ENCODE measurements at regions not wholly inside any gene's neighbourhood (a gene's known extent, or its start where the extent isn't known, plus 50 kb on each side); places are given as distances from the start of the nearest gene placed in this dataset.

DNA sequence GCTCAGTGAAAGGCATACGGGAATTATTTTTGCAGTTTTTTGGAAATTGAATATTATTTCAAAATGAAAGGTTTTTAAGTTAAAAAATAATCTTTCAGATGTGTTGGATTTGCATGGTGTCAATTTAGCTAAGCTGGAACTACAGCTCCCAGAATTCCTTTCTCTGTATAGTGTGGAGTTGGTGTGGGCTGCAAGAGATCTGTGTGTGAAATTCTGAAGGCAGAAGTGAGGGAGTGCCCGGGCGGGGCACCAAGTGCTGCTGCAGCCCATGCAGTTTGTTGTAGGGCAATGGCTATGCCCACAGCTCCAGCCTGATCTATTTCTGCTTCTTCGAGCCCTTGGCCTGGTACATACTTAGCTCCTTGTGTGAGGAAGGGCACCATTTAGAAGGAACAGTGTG lies 60.5 kb upstream of the CSF1 start:
- H3K27ac Mint-ChIP-seq = no peak overlapping the region
- ATAC-seq (no peak), DNase-seq (ENCODE audit: low spot score) (no peak)
- H3K27me3 Mint-ChIP-seq (ENCODE audit: low read depth) = no peaks in the 10 kb centered on the region
- TF ChIP-seq, protein P1, sequence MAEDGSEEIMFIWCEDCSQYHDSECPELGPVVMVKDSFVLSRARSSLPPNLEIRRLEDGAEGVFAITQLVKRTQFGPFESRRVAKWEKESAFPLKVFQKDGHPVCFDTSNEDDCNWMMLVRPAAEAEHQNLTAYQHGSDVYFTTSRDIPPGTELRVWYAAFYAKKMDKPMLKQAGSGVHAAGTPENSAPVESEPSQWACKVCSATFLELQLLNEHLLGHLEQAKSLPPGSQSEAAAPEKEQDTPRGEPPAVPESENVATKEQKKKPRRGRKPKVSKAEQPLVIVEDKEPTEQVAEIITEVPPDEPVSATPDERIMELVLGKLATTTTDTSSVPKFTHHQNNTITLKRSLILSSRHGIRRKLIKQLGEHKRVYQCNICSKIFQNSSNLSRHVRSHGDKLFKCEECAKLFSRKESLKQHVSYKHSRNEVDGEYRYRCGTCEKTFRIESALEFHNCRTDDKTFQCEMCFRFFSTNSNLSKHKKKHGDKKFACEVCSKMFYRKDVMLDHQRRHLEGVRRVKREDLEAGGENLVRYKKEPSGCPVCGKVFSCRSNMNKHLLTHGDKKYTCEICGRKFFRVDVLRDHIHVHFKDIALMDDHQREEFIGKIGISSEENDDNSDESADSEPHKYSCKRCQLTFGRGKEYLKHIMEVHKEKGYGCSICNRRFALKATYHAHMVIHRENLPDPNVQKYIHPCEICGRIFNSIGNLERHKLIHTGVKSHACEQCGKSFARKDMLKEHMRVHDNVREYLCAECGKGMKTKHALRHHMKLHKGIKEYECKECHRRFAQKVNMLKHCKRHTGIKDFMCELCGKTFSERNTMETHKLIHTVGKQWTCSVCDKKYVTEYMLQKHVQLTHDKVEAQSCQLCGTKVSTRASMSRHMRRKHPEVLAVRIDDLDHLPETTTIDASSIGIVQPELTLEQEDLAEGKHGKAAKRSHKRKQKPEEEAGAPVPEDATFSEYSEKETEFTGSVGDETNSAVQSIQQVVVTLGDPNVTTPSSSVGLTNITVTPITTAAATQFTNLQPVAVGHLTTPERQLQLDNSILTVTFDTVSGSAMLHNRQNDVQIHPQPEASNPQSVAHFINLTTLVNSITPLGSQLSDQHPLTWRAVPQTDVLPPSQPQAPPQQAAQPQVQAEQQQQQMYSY (CRISPR knock-in tag; IDR thresholded peaks at IDR 0.05) = no peak
- TF ChIP-seq ATF1 (CRISPR knock-in tag; IDR thresholded peaks at IDR 0.05) = no peak
- TF ChIP-seq SMAD3 (CRISPR knock-in tag; IDR thresholded peaks at IDR 0.05; ENCODE audit: borderline replicate concordance) = no peak
- no peak for TF ChIP-seq ELF4 (CRISPR knock-in tag; IDR thresholded peaks at IDR 0.05; ENCODE audit: low read depth)
- TF ChIP-seq SP1 (CRISPR knock-in tag; conservative IDR thresholded peaks at IDR 0.05) = no peak
- TF ChIP-seq MXD4 (CRISPR knock-in tag; IDR thresholded peaks at IDR 0.05; ENCODE audit: borderline replicate concordance) = no peak
- TF ChIP-seq ZNF317 (CRISPR knock-in tag; IDR thresholded peaks at IDR 0.05; ENCODE audit: borderline replicate concordance, low read depth) = no peak
- TF ChIP-seq KAT7 (CRISPR knock-in tag; IDR thresholded peaks at IDR 0.05; ENCODE audit: borderline replicate concordance) = no peak
- H3K4me1 Mint-ChIP-seq = no peaks in the 10 kb centered on the region
- H3K4me3 Mint-ChIP-seq = no peak overlapping the region
- CTCF ChIA-PET = interaction anchor here (1.1 to 2.3 kb wide), 2 partner anchors 27 to 134 kb away, joined by 4 to 8 read pairs; partner anchors contain the start of gene AHCYL1
- H3K36me3 Mint-ChIP-seq = no peaks in the 10 kb centered on the region; the same call in 1 of the 2 replicates
- peaks cover 13% of the 10 kb centered on the region for H3K9me3 Mint-ChIP-seq
- POLR2A ChIA-PET = no interaction called here

DNA sequence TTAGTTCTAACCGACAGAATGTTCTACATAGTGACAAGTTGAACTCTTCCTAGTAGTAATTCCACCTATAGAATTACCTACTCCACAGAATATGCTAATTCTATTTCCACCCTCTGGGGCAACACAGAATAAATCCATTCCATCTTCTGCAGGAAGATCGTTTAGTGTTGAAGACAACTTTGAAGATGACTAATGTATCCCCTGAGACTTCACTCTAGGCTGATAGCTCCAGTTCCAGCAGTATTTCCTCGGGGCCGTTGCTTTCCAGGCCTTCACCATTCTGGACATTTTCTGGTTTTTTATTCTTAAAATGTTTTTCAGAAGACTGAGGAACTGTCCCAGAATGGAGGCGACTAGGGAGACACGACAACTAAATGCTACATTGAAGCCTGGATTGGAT lies 61.0 kb upstream of the CSF1 start:
- H3K36me3 Mint-ChIP-seq = no peaks in the 10 kb centered on the region; the same call in 1 of the 2 replicates
- ChIA-PET POLR2A (no interaction called here), CTCF (interaction anchor here (1.1 kb wide), 1 partner anchor 28 kb away, joined by 4 read pairs; no protein-coding TSS in a partner anchor)
- TF ChIP-seq, protein P1 (CRISPR knock-in tag; IDR thresholded peaks at IDR 0.05) = no peak
- TF ChIP-seq FOXP1 (CRISPR knock-in tag; IDR thresholded peaks at IDR 0.05; ENCODE audit: borderline replicate concordance) (no peak), IRF2 (CRISPR knock-in tag; IDR thresholded peaks at IDR 0.05; ENCODE audit: borderline replicate concordance, low read depth) (no peak), ZNF416 (CRISPR knock-in tag; IDR thresholded peaks at IDR 0.05) (no peak), EMX1 (CRISPR knock-in tag; IDR thresholded peaks at IDR 0.05) (no peak), ZNF219 (CRISPR knock-in tag; IDR thresholded peaks at IDR 0.05; ENCODE audit: borderline replicate concordance) (no peak), OVOL2 (CRISPR knock-in tag; IDR thresholded peaks at IDR 0.05; ENCODE audit: borderline replicate concordance) (no peak), TEAD1 (CRISPR knock-in tag; IDR thresholded peaks at IDR 0.05) (no peak), TCF7 (CRISPR knock-in tag; IDR thresholded peaks at IDR 0.05; ENCODE audit: low read depth) (no peak), NR2C2 (CRISPR knock-in tag; IDR thresholded peaks at IDR 0.05) (no peak), ZNF396 (CRISPR knock-in tag; IDR thresholded peaks at IDR 0.05; ENCODE audit: borderline replicate concordance) (no peak), NR1H2 (CRISPR knock-in tag; IDR thresholded peaks at IDR 0.05) (no peak), HMGA2 (CRISPR knock-in tag; IDR thresholded peaks at IDR 0.05) (no peak)
- TF ChIP-seq, protein P2, sequence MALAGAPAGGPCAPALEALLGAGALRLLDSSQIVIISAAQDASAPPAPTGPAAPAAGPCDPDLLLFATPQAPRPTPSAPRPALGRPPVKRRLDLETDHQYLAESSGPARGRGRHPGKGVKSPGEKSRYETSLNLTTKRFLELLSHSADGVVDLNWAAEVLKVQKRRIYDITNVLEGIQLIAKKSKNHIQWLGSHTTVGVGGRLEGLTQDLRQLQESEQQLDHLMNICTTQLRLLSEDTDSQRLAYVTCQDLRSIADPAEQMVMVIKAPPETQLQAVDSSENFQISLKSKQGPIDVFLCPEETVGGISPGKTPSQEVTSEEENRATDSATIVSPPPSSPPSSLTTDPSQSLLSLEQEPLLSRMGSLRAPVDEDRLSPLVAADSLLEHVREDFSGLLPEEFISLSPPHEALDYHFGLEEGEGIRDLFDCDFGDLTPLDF (CRISPR knock-in tag; IDR thresholded peaks at IDR 0.05) = no peak
- TF ChIP-seq, protein P3, sequence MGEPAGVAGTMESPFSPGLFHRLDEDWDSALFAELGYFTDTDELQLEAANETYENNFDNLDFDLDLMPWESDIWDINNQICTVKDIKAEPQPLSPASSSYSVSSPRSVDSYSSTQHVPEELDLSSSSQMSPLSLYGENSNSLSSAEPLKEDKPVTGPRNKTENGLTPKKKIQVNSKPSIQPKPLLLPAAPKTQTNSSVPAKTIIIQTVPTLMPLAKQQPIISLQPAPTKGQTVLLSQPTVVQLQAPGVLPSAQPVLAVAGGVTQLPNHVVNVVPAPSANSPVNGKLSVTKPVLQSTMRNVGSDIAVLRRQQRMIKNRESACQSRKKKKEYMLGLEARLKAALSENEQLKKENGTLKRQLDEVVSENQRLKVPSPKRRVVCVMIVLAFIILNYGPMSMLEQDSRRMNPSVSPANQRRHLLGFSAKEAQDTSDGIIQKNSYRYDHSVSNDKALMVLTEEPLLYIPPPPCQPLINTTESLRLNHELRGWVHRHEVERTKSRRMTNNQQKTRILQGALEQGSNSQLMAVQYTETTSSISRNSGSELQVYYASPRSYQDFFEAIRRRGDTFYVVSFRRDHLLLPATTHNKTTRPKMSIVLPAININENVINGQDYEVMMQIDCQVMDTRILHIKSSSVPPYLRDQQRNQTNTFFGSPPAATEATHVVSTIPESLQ (CRISPR knock-in tag; IDR thresholded peaks at IDR 0.05) = no peak
- TF ChIP-seq, protein P4, sequence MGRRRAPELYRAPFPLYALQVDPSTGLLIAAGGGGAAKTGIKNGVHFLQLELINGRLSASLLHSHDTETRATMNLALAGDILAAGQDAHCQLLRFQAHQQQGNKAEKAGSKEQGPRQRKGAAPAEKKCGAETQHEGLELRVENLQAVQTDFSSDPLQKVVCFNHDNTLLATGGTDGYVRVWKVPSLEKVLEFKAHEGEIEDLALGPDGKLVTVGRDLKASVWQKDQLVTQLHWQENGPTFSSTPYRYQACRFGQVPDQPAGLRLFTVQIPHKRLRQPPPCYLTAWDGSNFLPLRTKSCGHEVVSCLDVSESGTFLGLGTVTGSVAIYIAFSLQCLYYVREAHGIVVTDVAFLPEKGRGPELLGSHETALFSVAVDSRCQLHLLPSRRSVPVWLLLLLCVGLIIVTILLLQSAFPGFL (CRISPR knock-in tag; IDR thresholded peaks at IDR 0.05; ENCODE audit: borderline replicate concordance) = no peak
- no peaks in the 10 kb centered on the region for H3K4me1 Mint-ChIP-seq
- H3K27ac Mint-ChIP-seq = no peak overlapping the region
- ATAC-seq (no peak), DNase-seq (ENCODE audit: low spot score) (no peak)
- no peak overlapping the region for H3K4me3 Mint-ChIP-seq
- H3K9me3 Mint-ChIP-seq = peaks cover 14% of the 10 kb centered on the region
- H3K27me3 Mint-ChIP-seq (ENCODE audit: low read depth) = no peaks in the 10 kb centered on the region
